Gastroesophageal sphincter (tissue), 3 donors: ENCODE measurements at regions not wholly inside any gene's neighbourhood (a gene's known extent, or its start where the extent isn't known, plus 50 kb on each side); places are given as distances from the start of the nearest gene placed in this dataset.

ENCODE experiments used
- EP300 ChIP-seq: sonication (generic); formaldehyde crosslinking; IDR thresholded peaks from one replicate; pipeline ENCODE4 v1.6.1; 2017; ENCODE audit warnings: antibody characterized with exemption, mild to moderate bottlenecking
- POLR2A ChIP-seq, 2 donors: fragments of 450-650 bp; IDR thresholded peaks; one replicate each; pipeline ENCODE4 v1.6.1; 2017; ENCODE audit warnings: antibody characterized with exemption in 2 of 2, mild to moderate bottlenecking in 2 of 2, moderate library complexity in 1 of 2
- POLR2AphosphoS5 ChIP-seq: sonication (generic); formaldehyde crosslinking; IDR thresholded peaks from one replicate; pipeline ENCODE4 v1.6.1; 2017; ENCODE audit warnings: antibody characterized with exemption
- TF ChIP-seq, protein P1 (sequence below), 4 experiments: fragments of 200-600 bp in 2 of 4; fragments of 450-650 bp in 2 of 4; sonication (generic) in 1 of 4; IDR thresholded peaks; one replicate each; pipeline ENCODE4 v1.5.1; 2017 to 2019; ENCODE audit warnings: antibody characterized with exemption in 4 of 4, mild to moderate bottlenecking in 2 of 4, moderate library complexity in 2 of 4

DNA sequence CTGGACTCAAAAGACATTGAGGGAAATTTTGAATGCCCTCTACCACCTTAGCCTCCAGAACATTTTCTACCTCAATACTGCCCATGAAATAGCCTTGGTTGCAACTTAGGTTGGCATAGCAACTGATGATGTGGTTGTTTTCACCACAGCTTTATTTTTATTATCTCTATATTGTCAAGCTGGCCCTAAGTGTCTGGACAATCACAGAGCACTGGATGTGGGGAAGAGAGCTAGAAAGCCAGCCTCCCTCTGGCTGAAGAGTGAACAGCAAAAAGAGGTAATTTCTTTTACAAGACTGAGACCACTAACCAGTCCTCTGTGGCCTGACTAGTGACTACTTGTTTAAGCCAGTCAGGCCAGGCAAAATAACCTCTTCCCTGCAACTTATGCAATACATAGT, 159.6 kb downstream of the HS3ST2 start:
- TF ChIP-seq, protein P1, sequence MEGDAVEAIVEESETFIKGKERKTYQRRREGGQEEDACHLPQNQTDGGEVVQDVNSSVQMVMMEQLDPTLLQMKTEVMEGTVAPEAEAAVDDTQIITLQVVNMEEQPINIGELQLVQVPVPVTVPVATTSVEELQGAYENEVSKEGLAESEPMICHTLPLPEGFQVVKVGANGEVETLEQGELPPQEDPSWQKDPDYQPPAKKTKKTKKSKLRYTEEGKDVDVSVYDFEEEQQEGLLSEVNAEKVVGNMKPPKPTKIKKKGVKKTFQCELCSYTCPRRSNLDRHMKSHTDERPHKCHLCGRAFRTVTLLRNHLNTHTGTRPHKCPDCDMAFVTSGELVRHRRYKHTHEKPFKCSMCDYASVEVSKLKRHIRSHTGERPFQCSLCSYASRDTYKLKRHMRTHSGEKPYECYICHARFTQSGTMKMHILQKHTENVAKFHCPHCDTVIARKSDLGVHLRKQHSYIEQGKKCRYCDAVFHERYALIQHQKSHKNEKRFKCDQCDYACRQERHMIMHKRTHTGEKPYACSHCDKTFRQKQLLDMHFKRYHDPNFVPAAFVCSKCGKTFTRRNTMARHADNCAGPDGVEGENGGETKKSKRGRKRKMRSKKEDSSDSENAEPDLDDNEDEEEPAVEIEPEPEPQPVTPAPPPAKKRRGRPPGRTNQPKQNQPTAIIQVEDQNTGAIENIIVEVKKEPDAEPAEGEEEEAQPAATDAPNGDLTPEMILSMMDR (IDR thresholded peaks at IDR 0.05), result no peak
- TF ChIP-seq POLR2A (IDR thresholded peaks at IDR 0.05), result no peak
- no peak for TF ChIP-seq POLR2AphosphoS5
- TF ChIP-seq EP300, result no peak
